Suppressor macrophage (primary cell): ENCODE measurements at regions not wholly inside any gene's neighbourhood (a gene's known extent, or its start where the extent isn't known, plus 50 kb on each side); places are given as distances from the start of the nearest gene placed in this dataset.
A peak's percentile ranks its signal among the peaks of the same experiment; 100 is the strongest.

Experiments
- DNase-seq, 4 experiments: peaks; one replicate each; pipeline ENCODE4 v3.0.0-alpha.2; 2020 to 2022

DNA sequence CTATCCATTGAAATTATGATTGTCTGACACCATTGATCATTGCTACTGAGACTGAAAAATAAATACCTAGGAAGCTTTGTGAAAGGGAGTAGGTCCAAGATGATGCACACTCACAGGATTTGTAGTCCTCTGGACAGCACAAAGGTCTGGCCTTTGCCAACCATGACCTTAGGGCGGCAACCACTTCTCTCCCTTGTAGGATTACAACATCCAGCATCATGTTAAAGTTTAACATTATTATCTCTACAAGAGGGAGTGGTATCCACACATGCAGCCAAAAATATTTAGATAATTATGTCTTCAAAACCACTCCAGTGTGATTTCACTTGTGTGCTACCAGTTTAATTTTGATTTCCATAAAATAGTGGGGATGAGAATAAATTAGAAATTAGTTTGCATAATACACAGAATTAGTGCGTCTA is 51.1 kb upstream of the NHSL1 start:
- peak in 1 of 4 experiments; percentile 13 for DNase-seq

DNA sequence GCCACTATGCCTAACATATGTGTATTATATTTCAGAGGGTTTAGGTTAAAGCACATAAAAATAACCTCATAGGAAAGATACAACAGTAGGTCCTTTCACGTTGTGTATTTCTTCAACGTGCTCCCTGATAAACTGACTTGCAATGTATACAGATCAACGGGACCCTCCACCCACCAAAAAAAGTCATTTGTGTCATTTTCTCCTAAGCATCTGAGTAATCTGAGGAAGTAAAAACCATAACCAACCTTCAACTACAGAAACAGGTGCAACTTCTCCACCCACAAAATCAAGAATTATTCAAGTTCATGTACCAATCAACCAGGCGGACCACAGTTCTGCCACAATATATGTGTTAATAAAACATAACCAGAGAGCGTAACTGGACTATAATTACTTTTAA is 54.9 kb upstream of the NHSL1 start:
- no peak for DNase-seq

GRCh38 chr6:138555421-138555988 is 56.2 kb upstream of the NHSL1 start:
- DNase-seq, result peak; percentile 5 to 43 (median 28)

DNA sequence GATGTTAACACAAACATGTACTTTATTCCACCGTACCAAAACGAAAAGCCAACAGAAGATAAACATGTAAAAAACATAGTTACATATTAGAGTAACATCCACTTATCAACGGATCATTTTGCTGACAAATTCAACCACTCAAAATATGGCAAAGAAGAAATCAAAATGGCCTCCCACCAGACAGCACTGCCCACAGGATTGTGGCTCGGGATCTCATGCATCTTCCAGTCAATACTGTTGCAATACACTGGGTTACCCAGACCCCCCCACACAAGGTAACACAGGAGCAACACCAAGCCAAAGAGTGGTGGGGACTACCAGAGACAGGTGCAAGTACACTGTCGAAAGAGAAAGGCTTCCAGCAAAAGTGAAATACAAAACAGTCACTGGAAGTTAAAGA is 57.9 kb upstream of the NHSL1 start:
- DNase-seq, result no peak

DNA sequence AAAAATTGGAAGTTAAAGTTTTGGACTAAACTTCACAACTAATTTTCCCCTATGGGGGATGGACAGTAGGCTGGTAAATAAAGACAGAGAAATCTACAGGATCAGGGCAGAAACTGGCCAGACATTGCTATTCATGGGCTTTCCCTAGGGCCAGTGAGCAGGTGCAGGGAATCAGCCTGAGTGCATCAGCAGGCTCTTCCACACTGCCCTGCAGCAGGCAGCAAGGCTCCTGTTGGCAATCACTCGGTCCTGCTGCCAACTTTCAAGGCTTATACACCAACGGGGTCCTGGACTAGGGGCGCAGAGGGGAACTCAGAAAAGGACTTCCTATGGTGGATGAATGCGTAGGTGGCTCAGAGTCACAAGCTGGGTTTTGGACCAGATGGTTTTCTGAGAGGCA is 59.8 kb upstream of the NHSL1 start:
- no peak for DNase-seq

- DNase-seq, result no peak
These were observed 61.0 kb upstream of the NHSL1 start for GRCh38 chr6:138560130-138560860.

DNA sequence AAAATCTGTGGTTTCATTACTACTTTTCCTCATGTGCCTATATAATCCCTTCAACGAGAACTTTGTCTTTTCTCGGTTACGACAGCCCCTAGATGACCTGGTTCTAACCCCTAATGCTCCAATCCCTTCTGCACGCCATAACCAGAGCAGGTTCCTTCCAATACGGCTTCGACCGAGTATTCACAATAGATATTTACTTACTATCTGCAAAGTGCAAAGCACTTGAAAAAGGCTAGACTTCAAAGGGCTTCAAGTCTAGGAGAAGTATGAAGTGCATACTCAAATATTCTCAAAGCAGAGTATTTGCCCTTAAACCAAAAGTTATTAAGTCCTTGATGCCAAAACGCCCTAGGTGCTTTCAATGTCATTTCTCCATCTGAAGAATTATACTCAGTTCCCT is 63.4 kb upstream of the NHSL1 start:
- no peak for DNase-seq

DNA sequence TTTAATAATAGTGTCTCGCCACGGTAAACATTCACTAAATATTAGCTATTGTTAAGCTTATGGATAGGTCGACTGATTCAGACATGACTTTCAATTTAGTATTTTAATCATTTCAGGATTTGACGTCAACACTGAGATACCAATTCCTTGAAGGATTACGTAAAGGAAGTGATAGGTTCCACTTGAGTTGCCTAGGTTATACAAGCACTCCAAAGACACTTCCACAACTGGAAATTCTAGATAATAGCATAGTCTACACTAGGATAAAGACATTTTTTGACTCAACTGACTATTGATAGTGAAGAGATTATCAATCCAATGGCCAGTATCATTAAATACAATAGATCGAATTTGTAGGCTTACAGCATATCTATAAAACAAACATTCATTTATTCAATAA is 63.9 kb upstream of the NHSL1 start:
- DNase-seq, result no peak

- DNase-seq, result no peak
These were observed 64.4 kb upstream of the NHSL1 start for GRCh38 chr6:138563650-138564049.

- DNase-seq, result no peak
These were observed 65.0 kb upstream of the NHSL1 start for GRCh38 chr6:138564170-138564721.

DNA sequence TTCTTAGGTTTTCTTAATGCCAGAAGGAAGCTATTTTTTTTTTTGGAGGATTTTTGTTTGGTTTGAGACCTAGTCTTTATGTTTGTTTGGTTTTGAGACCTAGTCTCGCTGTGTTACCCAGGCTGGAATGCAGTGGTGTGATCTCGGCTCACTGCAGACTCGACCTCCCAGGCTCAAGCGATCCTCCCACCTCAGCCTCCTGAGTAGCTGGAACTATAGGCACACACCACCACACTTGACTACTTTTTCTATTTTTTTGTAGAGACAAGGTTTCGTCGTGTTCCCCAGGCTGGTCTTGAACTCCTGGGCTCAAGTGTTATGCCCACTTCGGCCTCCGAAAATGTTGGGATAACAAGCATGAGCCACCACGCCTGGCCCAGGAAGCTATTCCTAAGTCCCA is 67.8 kb upstream of the NHSL1 start:
- no peak for DNase-seq

DNA sequence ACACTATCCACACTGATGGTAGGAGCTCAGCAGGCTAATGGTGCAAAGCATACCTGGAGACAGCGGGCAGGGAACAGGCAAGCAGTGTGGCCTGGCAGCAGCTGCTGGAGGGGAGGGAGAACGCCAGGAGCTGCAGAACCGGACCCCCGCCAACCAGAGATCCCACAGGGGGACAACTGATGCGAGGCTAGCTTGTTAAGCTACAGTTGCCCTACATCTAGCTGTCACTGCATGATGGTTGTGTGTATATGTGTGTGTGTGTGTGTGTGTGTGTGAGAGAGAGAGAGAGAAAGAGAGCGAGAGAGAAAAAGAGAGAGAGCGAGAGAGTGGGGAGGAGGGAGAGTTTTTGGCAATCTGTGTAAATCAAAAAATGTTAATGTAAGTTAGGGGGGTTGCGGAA is 69.7 kb upstream of the NHSL1 start:
- DNase-seq, result no peak

GRCh38 chr6:138569554-138569953 is 70.3 kb upstream of the NHSL1 start:
- no peak for DNase-seq

GRCh38 chr6:138569970-138570724 is 70.9 kb upstream of the NHSL1 start:
- no peak for DNase-seq

DNA sequence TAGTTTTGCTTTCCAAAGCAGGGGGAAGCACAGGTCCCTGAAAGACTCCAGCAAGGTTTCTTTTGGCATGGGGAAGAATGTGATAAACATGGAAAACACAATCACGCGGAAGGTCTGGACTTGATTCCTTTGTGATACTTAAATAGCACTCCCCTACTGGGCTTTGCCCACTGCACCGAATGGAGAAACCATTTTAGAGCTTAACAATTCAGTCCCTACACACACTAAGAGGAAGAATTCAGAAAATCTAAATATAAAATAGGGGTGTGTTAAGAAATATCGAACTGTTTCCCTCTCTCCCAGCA is 71.4 kb upstream of the NHSL1 start:
- no peak for DNase-seq

DNA sequence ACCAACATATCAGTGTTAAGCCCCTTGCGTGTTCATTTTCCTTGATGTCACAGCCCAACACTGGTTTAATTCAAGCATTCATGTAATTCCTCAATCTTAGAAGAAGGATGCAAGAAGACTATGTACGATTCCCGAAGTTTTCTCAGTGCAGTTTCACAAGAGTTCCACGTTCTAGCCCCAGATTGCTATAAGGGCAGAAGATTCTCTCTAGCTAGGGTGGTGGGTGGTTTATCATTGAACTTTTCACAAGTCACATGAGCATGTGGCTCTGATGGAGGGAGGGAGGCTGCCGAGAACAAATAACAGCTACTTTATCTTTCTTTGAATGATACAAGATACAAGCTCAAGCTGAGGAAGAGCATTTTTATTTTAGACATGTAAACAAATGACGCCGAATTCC is 71.9 kb upstream of the NHSL1 start:
- no peak for DNase-seq

DNA sequence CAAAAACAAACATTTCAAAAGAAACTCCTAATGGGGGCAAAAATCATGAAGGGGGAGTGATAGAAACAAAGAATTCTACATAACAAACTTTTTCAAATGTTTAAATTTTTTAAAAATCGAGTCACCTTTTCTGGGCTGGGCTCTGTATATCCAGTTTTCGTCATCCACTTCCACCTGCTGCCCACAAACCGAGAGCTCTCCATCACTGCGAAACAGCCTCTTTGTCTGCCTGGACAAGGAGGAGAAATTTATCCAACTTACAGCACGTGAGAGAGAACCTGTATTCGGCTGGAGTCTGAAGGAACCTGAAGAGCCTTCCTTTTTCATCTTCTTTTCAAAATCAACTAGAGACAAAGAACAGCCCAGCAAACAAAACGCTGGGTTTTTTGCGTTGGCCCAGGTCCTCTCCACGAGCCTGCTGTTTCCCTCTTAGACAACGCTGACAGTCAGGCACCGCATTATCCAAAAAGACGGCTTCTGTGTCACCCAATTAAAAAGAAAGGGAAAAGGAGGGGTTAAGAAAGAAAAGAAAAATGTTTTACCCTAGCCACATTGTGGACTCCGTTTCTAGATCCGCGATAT is 72.4 kb upstream of the NHSL1 start:
- no peak for DNase-seq

- DNase-seq, result peak; percentile 9 to 62 (median 43)
These were observed 73.0 kb upstream of the NHSL1 start for GRCh38 chr6:138572167-138572875.

DNA sequence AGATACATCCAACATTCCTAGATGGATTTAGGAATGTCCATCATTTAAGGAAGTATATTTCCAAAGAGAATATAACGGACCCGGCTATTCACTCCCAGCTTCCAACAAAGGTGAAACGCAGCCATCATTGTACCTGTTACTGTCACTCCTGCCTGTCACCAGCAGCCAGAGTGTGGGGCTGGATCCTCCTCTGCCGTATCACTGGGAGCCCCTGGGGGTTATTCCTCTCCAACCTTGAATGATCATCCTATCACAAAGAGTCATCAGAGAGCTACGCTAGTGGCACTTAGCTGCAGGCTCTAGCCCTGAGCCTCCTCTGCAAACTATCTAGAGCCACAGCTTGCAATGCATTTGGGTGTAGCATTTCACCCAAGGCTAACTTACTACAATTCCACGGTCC is 73.6 kb upstream of the NHSL1 start:
- no peak for DNase-seq

DNA sequence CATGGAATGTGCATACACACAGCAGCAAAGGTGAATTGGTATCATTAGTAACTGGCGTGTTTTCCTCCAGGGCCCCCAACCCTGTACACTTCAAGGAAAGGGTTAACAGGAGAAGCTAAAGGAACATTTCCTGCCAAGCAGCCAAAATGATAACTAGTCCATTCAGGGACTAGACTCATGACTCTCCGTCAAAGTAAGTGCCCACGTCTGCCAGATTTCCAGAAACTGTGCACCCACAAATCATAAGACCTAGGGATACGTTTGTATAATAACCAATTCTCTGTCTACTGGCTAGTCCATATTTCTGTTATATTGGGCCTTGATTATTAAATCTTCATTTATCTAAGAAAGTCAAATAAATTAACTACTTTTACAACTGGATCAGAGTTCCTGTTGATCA is 76.0 kb upstream of the NHSL1 start:
- DNase-seq, result no peak

- no peak for DNase-seq
These were observed 77.0 kb upstream of the NHSL1 start for GRCh38 chr6:138576313-138576712.

DNA sequence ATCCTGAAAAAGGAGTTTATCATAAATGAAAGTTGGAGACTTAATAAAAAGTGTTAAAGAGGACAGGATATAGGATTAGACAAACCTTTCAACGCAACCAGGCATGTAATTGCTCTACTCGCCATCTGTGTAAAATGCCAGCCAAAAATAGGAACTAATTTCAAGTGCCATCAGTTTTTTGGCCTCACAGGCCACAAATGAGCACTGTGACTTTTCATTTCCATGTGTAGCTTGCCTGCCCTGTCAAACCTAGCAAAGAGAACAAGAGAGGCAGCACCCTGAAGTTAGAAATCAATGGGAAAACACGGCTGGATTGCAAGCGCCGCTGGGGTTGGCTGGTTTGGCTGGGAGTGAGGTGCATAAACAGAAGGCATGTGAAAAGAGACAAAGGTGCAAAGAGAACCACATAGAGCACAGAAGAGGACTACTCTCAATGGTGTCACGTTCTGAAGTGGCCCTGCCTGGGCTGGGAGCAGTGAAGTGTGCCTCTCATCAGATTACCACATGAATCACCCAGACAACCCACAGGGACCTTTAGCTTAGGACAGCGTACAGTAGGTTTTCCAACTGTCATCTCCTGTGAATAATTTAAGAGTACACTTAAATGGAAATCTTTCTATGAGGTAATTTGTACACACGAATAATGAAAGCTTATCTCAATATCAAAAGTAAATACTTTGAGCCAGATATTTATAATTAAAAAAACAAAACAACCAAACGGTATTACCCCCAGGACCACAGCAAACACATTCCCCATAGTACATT is 78.0 kb upstream of the NHSL1 start:
- no peak for DNase-seq
